ACHN (cell line): ENCODE measurements at regions not wholly inside any gene's neighbourhood (a gene's known extent, or its start where the extent isn't known, plus 50 kb on each side); places are given as distances from the start of the nearest gene placed in this dataset.

Experiments
- DNase-seq: peaks from one replicate; pipeline ENCODE4 v3.0.0-alpha.2; 2015
- in situ Hi-C: cut with HindIII; loops from 2 replicates; pipeline ENCODE4 v1.10.0; 2017; ENCODE audit warnings: low sequenced_read_pairs, low pct_ligation_motif_present, low pct_unique_long_range_greater_than_20kb

GRCh38 chr18:40066368-40066767 lies 1888.7 kb upstream of the PIK3C3 start:
- in situ Hi-C loops: no loop called here

GRCh38 chr18:40063488-40063887 lies 1891.5 kb upstream of the PIK3C3 start:
- no peak for DNase-seq
- in situ Hi-C loops: no loop called here

More at GRCh38 chr18:40066368-40066767, 1888.7 kb upstream of the PIK3C3 start:
- no peak for DNase-seq

DNA sequence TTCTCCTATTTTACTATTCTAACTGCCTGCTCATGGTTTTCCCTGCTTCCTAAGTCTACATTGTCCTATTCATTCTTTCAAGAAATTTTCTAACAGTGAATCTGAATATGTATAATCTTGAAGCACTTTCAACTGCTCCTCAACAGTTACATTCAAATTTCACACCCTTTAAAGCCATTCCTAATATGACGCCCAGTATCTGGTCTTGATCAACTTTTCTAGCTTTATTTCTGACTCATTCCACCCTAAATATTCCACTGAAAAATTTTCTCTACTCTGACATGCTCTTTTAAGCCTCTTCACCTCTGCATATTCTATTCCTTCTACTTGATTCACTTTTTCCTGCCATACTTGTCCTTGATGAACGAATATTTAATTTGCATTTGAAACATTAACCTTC lies 1893.9 kb upstream of the PIK3C3 start:
- DNase-seq: no peak
- in situ Hi-C loops: no loop called here

GRCh38 chr18:40060562-40060961 lies 1894.5 kb upstream of the PIK3C3 start:
- in situ Hi-C loops: no loop called here
- DNase-seq: no peak

GRCh38 chr18:40058811-40059570 lies 1896.0 kb upstream of the PIK3C3 start:
- in situ Hi-C loops: no loop called here

DNA sequence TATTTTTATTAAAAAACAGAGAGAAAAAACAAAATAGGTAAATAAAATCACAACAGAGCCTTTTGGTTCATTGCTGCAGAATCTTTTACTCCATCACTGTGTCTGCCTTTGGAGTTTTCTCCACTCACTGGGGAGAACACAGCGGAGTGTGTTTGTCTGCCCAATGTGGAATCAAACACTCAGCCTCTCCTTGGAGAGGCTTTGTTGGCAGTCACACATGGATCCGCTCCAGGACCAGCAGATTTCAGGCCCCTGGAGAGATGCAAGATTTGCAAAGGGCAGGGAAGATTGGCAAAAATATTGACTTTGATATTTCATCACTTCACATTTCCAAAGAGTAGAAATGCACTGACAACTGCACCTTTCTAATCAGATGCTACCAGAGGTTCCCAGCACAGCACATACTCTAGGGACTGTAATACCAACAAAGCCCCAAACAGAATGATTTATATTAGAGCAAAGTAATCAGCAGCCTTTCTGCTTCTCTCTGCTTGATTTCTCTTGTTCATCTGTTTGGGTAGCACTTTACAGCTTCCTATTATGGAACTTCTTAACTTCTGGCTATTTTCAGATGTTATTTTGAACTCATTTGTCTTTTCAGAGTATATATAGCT lies 1898.8 kb upstream of the PIK3C3 start:
- in situ Hi-C loops: no loop called here
- no peak for DNase-seq

More at GRCh38 chr18:40058811-40059570, 1896.0 kb upstream of the PIK3C3 start:
- no peak for DNase-seq

- in situ Hi-C loops: no loop called here
- no peak for DNase-seq
Measured at GRCh38 chr18:40055262-40055661, 1899.8 kb upstream of the PIK3C3 start.

GRCh38 chr18:40049716-40050115 lies 1905.3 kb upstream of the PIK3C3 start:
- in situ Hi-C loops: no loop called here
- DNase-seq: no peak

DNA sequence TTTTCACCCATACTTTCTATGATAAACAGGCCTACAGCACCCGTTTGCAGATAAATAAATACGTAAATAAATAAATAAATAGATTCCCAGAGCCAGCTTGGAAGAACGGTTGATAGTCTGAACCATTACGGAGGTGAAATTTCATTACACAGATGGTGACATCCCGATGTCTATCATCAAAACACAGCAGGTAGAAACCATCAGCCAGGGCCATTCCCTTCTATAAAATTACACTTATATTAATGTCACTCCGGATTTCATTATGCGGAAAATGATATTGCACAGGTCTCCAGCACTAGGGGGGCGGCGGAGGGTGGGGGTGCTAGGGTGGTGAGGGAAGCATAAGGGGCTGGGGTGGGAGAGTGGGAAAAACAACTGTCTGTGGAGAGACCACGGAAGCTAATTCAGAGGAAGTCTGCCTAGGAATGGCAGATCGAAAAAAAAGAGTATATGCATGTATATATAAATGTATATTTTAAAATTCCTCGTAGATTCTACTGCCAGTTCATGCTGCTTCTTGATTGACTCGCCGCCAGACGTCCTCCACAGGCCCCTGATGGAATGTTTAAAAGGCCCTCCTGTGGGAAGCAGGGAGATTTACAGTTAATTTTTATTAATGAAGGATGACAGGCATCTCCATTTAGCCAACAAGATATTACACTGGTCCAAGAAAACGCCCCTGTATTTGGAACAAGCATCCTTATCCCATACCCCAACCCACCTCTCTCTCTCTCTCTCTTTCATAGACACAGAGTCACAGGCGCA lies 1906.0 kb upstream of the PIK3C3 start:
- in situ Hi-C loops: no loop called here
- no peak for DNase-seq

- DNase-seq: no peak
- in situ Hi-C loops: no loop called here
Measured at GRCh38 chr18:40048253-40048652, 1906.8 kb upstream of the PIK3C3 start.

DNA sequence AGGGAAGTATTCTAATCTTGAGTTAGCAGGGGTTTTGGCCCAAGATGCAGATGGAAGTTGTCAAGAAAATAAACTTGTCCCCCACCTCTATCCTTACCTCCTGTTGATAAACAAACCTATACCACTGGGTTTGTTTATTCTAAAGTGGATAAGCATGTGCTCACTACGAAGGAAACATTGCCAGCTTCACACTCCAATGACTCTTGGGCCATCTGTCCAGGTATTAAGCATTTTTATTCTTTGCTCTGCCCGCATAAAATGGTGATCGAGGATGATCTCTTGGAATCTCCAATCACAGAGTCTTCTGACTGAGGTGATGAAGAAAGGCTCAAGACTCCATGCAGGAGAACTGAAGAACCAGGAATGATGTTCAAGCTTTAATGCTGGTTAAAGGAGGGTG lies 1908.4 kb upstream of the PIK3C3 start:
- DNase-seq: no peak
- in situ Hi-C loops: no loop called here

DNA sequence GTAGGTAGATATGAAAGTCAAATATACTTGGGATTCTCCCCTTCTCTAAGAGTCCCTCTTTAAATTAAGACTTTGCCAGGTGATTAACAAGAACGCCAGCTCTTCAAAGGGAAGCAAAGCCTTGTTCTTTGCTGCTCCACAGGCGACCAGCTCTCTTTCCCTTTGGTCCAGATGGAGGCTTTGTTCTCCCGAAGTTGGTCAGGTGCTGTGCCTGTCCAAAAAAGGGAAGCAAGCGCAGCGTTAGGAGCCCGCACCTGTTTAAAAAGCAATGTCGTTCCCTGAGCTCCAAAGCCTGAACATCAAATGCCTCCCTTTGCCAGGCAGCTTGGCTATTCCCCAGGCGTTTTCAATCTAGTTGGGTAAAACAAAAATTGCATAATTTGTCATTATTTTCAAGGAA lies 1913.1 kb upstream of the PIK3C3 start:
- in situ Hi-C loops: no loop called here
- DNase-seq: no peak

DNA sequence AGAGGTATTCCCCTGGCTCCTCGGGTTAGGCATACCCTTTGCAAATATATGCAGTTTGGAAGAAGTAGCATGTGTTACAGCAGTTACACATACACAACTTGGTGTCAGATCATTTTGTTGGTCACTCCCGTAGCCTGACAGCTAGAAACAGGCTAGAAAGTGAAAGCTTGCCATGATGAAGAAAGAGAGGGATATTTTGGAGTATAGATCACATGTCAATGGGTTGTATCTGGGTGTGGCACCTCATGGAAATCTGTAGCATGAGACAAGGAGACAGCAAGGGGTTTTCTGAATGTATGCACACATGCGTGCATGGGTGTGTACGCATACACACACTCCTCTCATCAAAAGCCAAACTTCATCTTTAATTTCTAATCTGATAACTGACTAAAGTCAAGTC lies 1914.5 kb upstream of the PIK3C3 start:
- in situ Hi-C loops: no loop called here
- DNase-seq: no peak

DNA sequence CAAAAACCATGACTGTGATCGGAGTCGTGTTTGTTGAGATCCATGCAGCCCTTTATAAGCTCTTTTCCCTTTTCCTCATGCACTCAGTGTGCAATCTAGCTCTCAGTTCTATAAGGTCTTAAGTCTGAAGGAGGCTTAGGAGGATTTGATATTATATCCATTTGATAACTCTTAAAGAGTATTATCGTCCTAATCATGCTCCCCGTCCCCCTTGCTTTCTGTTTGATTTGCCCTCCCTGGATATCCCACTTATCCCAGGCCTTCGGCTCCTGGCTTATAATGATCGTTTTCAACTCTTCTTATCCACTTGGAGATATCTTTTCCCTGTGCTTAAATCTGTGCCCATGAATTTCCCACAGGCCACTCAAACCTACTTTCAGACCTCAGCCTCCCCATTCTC lies 1917.7 kb upstream of the PIK3C3 start:
- in situ Hi-C loops: no loop called here
- no peak for DNase-seq

DNA sequence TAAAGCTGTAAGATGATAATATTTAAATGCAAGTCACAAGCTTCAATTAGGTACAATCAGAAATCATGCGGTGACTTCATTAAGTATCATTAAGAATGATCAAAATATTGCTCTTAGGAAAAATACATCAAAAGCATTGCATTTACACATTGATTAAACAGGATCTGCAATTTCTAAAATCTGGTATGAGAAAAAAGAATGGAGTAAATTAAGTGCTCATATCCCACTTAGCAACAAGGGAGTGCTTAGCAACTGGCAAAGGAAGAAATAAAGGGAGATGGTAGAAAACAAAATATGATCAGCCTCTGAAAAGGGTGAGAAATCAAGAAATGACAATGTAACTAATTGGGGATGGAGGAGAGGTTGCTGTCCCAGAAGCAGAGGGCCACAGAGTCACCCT lies 1918.2 kb upstream of the PIK3C3 start:
- in situ Hi-C loops: no loop called here
- DNase-seq: no peak

GRCh38 chr18:40035966-40036365 lies 1919.1 kb upstream of the PIK3C3 start:
- no peak for DNase-seq
- in situ Hi-C loops: no loop called here

DNA sequence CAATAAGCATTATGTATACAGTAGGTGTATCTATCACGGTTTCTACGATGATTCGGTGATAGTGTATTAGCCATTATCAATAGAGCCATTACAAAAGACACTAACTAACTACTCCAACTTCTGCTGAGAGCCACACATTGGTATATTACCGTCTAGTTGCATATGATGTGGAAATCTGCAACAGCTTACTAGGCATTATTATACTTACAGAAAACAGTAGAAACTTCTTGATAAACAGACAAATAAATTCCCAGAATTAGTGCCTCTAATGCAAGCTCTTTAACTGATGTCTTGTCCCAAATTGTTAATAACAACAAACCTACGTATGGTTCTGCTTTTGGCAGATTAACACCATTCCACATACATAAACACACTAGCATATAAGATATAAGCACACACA lies 1923.0 kb upstream of the PIK3C3 start:
- in situ Hi-C loops: no loop called here
- DNase-seq: no peak

DNA sequence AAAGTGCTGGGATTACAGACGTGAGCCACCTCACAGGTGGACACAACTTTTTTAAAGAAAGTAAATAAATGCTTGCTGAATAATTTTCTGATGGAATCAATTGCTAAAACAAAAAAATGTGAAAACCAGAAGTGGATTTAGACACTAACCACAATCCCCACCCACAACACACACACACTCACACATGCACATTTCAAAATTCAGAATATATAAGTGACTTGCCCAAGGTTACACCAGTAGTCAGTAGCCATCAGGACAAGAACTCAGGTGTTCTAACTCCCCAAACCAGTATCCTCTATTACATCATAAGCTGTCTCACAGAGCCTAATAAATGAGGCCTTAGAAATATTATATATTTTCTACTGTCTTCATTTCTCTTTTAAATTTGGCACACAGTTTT lies 1923.6 kb upstream of the PIK3C3 start:
- in situ Hi-C loops: no loop called here
- no peak for DNase-seq

DNA sequence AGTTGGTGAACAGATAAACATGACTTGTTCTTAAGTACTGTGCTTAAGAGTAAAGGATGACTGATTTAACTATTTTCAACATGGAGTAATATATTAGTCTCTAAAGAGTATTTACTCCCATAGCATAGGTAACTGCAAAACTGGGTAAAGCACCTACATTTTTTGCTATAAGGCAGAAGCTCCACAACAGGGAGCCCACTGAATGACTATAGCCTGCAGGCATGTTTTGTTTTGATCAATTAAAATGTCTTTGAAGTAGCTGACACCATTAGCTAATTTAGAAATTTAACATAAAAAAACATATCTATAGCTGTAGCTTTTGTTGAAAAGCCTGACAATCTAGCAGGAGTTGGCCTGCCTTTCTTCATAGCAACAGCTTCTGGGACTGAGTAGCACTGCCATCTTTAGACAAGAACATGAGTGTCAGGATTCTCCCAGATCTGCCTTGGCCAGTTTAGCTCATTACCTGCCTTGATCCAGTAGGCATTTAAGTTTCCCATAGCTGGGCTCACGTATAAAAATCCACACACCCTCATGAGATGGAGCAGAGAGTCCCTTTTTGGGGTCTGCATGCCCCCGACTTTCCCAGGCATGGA lies 1935.1 kb upstream of the PIK3C3 start:
- no peak for DNase-seq
- in situ Hi-C loops: no loop called here
